CD4-positive, alpha-beta T cell treated with Interleukin-4 for 4 hours (primary cell): ENCODE measurements at regions not wholly inside any gene's neighbourhood (a gene's known extent, or its start where the extent isn't known, plus 50 kb on each side); places are given as distances from the start of the nearest gene placed in this dataset.
"Not testable (repeated sequence)": the region's sequence is repeated elsewhere in the genome, so short reads cannot be mapped to it uniquely, and the experiment has no call there.

Experiments used
- DNase-seq: peaks from one replicate; pipeline ENCODE4 v3.0.0-alpha.2; 2020

GRCh38 chr10:80697926-80698325 is 160.2 kb downstream of the SH2D4B start:
- no peak for DNase-seq

- DNase-seq = peak; percentile 49
Observed at GRCh38 chr10:80699602-80700039, 161.9 kb downstream of the SH2D4B start.

- DNase-seq = no peak
Observed at GRCh38 chr10:80700252-80700651, 162.6 kb downstream of the SH2D4B start.

GRCh38 chr10:80700760-80701444 is 163.2 kb downstream of the SH2D4B start:
- no peak for DNase-seq

GRCh38 chr10:80701706-80702105 is 164.0 kb downstream of the SH2D4B start:
- DNase-seq = no peak

- no peak for DNase-seq
Observed at GRCh38 chr10:80702143-80702542, 164.4 kb downstream of the SH2D4B start.

- no peak for DNase-seq
Observed at GRCh38 chr10:80705899-80706298, 168.2 kb downstream of the SH2D4B start.

GRCh38 chr10:80708185-80708584 is 170.5 kb downstream of the SH2D4B start:
- no peak for DNase-seq

- DNase-seq = no peak
Observed at GRCh38 chr10:80708808-80709207, 171.1 kb downstream of the SH2D4B start.

GRCh38 chr10:80709866-80710265 is 172.2 kb downstream of the SH2D4B start:
- DNase-seq = no peak

GRCh38 chr10:80713398-80713928 is 175.8 kb downstream of the SH2D4B start:
- DNase-seq = no peak

- DNase-seq = no peak
Observed at GRCh38 chr10:80714566-80714965, 176.9 kb downstream of the SH2D4B start.

- no peak for DNase-seq
Observed at GRCh38 chr10:80718024-80718423, 180.3 kb downstream of the SH2D4B start.

GRCh38 chr10:80719935-80720334 is 182.2 kb downstream of the SH2D4B start:
- DNase-seq = no peak

GRCh38 chr10:80720549-80720948 is 182.8 kb downstream of the SH2D4B start:
- no peak for DNase-seq

- not testable (repeated sequence) for DNase-seq
Observed at GRCh38 chr10:80728354-80728753, 190.7 kb downstream of the SH2D4B start.

- no peak for DNase-seq
Observed at GRCh38 chr10:80729896-80730295, 192.2 kb downstream of the SH2D4B start.

GRCh38 chr10:80730522-80730921 is 192.8 kb downstream of the SH2D4B start:
- no peak for DNase-seq

GRCh38 chr10:80734589-80734988 is 196.9 kb downstream of the SH2D4B start:
- no peak for DNase-seq

- DNase-seq = no peak
Observed at GRCh38 chr10:80737209-80737608, 199.5 kb downstream of the SH2D4B start.

GRCh38 chr10:80739328-80739727 is 201.6 kb downstream of the SH2D4B start:
- no peak for DNase-seq

- DNase-seq = no peak
Observed at GRCh38 chr10:80739963-80740715, 202.4 kb downstream of the SH2D4B start.

- no peak for DNase-seq
Observed at GRCh38 chr10:80741278-80741677, 203.6 kb downstream of the SH2D4B start.

GRCh38 chr10:80750268-80750667 is 212.6 kb downstream of the SH2D4B start:
- no peak for DNase-seq
